LNCAP (cell line): ENCODE measurements at regions not wholly inside any gene's neighbourhood (a gene's known extent, or its start where the extent isn't known, plus 50 kb on each side); places are given as distances from the start of the nearest gene placed in this dataset.

ENCODE experiments used
- CTCF ChIP-seq: fragments of 450-650 bp; IDR thresholded peaks from 2 replicates; pipeline ENCODE4 v1.5.1; 2017; ENCODE audit warnings: mild to moderate bottlenecking

GRCh38 chr2:41771710-41772109, 276.1 kb upstream of the PKDCC start:
- TF ChIP-seq CTCF = no peak

- no peak for TF ChIP-seq CTCF
Observed at GRCh38 chr2:41772697-41773096, 275.1 kb upstream of the PKDCC start.

- TF ChIP-seq CTCF = no peak
Observed at GRCh38 chr2:41774011-41774605, 273.7 kb upstream of the PKDCC start.

GRCh38 chr2:41775366-41776025, 272.3 kb upstream of the PKDCC start:
- TF ChIP-seq CTCF = no peak

GRCh38 chr2:41779888-41780287, 267.9 kb upstream of the PKDCC start:
- TF ChIP-seq CTCF = no peak

- TF ChIP-seq CTCF = peak; percentile 60
Observed at GRCh38 chr2:41782306-41783158, 265.3 kb upstream of the PKDCC start.

GRCh38 chr2:41784496-41784895, 263.3 kb upstream of the PKDCC start:
- no peak for TF ChIP-seq CTCF
